ENCODE measurements at regions not wholly inside any gene's neighbourhood (a gene's known extent, or its start where the extent isn't known, plus 50 kb on each side); places are given as distances from the start of the nearest gene placed in this dataset.

GRCh38 chr12:115485503-115485902 lies 792.0 kb downstream of the MED13L start:
- TF ChIP-seq ZNF274 (IDR thresholded peaks at IDR 0.05; ENCODE audit: low read depth, low read length): no peak
- no peak for TF ChIP-seq YY1 (IDR thresholded peaks at IDR 0.05; ENCODE audit: insufficient read depth, insufficient read length)

Measured in NT2/D1 (cell line).